ENCODE measurements at regions not wholly inside any gene's neighbourhood (a gene's known extent, or its start where the extent isn't known, plus 50 kb on each side); places are given as distances from the start of the nearest gene placed in this dataset.
"Not testable (repeated sequence)": the region's sequence is repeated elsewhere in the genome, so short reads cannot be mapped to it uniquely, and the experiment has no call there.

- not testable (repeated sequence) for H3K27ac Mint-ChIP-seq; H3K36me3 ChIP-seq (ENCODE audit: control insufficient read depth, insufficient read depth, low read length); H3K36me3 Mint-ChIP-seq (ENCODE audit: low read depth); DNase-seq; H3K4me1 Mint-ChIP-seq; H3K4me3 ChIP-seq (ENCODE audit: low read length); H3K27ac ChIP-seq (ENCODE audit: low read depth, low read length); H3K9me3 ChIP-seq (ENCODE audit: control insufficient read depth, low read length); H3K4me1 ChIP-seq (ENCODE audit: control insufficient read depth, insufficient read depth, low read length); H3K27me3 ChIP-seq (ENCODE audit: control insufficient read depth, insufficient read depth, low read length, poor library complexity, severe bottlenecking); H3K4me3 Mint-ChIP-seq; H3K9me3 Mint-ChIP-seq; H3K9ac ChIP-seq (ENCODE audit: extremely low read depth, low read length, poor library complexity, severe bottlenecking)
- peaks cover 24% of the 10 kb centered on the region for H3K27me3 Mint-ChIP-seq (ENCODE audit: insufficient read depth)
- no CpG with 5 or more reads among the region's 5 CpGs for WGBS, 2 experiments (ENCODE audit: insufficient coverage in 1 of 2, insufficient read length in 1 of 2)
These were observed 955.9 kb downstream of the SPATA31A6 start for GRCh38 chr9:43139349-43139748.

- 91 to 93% methylated on average over 3 to 7 of the region's 8 CpGs for WGBS, 2 experiments (ENCODE audit: insufficient coverage in 1 of 2, insufficient read length in 1 of 2)
- H3K4me3 ChIP-seq (ENCODE audit: low read length); H3K9me3 ChIP-seq (ENCODE audit: control insufficient read depth, low read length); H3K4me1 ChIP-seq (ENCODE audit: control insufficient read depth, insufficient read depth, low read length); H3K27me3 ChIP-seq (ENCODE audit: control insufficient read depth, insufficient read depth, low read length, poor library complexity, severe bottlenecking); H3K36me3 ChIP-seq (ENCODE audit: control insufficient read depth, insufficient read depth, low read length); H3K27ac Mint-ChIP-seq; H3K4me3 Mint-ChIP-seq; H3K36me3 Mint-ChIP-seq (ENCODE audit: low read depth); DNase-seq; H3K27ac ChIP-seq (ENCODE audit: low read depth, low read length); H3K9me3 Mint-ChIP-seq; H3K4me1 Mint-ChIP-seq; H3K9ac ChIP-seq (ENCODE audit: extremely low read depth, low read length, poor library complexity, severe bottlenecking): not testable (repeated sequence)
- H3K27me3 Mint-ChIP-seq (ENCODE audit: insufficient read depth), result peaks cover 29% of the 10 kb centered on the region
These were observed 956.6 kb downstream of the SPATA31A6 start for GRCh38 chr9:43139878-43140608.

All from endodermal cell (in vitro differentiated cells).